ENCODE measurements at regions not wholly inside any gene's neighbourhood (a gene's known extent, or its start where the extent isn't known, plus 50 kb on each side); places are given as distances from the start of the nearest gene placed in this dataset.

- DNase-seq (ENCODE audit: low read depth): no peak
Observed at GRCh38 chr18:72089432-72089831, 454.7 kb downstream of the CBLN2 start.

GRCh38 chr18:72086421-72086820, 457.7 kb downstream of the CBLN2 start:
- DNase-seq (ENCODE audit: low read depth): peak; percentile 46

GRCh38 chr18:72075040-72075439, 469.1 kb downstream of the CBLN2 start:
- peak; percentile 76 for DNase-seq (ENCODE audit: low read depth)

- DNase-seq (ENCODE audit: low read depth): no peak
Observed at GRCh38 chr18:72063001-72063400, 481.1 kb downstream of the CBLN2 start.

- no peak for DNase-seq (ENCODE audit: low read depth)
Observed at GRCh38 chr18:72058851-72059250, 485.3 kb downstream of the CBLN2 start.

- no peak for DNase-seq (ENCODE audit: low read depth)
Observed at GRCh38 chr18:72056171-72056570, 488.0 kb downstream of the CBLN2 start.

GRCh38 chr18:72041313-72042032, 502.7 kb downstream of the CBLN2 start:
- no peak for DNase-seq (ENCODE audit: low read depth)

GRCh38 chr18:72013427-72013850, 530.7 kb downstream of the CBLN2 start:
- DNase-seq (ENCODE audit: low read depth): peak; percentile 13

- DNase-seq (ENCODE audit: low read depth): no peak
Observed at GRCh38 chr18:71998547-71999097, 545.5 kb downstream of the CBLN2 start.

- DNase-seq (ENCODE audit: low read depth): peak; percentile 11
Observed at GRCh38 chr18:71995904-71996465, 548.2 kb downstream of the CBLN2 start.

- no peak for DNase-seq (ENCODE audit: low read depth)
Observed at GRCh38 chr18:71994273-71994672, 549.9 kb downstream of the CBLN2 start.

GRCh38 chr18:71989616-71990015, 554.5 kb downstream of the CBLN2 start:
- no peak for DNase-seq (ENCODE audit: low read depth)

- DNase-seq (ENCODE audit: low read depth): peak; percentile 16
Observed at GRCh38 chr18:71986351-71987050, 557.6 kb downstream of the CBLN2 start.

- DNase-seq (ENCODE audit: low read depth): no peak
Observed at GRCh38 chr18:71976744-71977143, 567.4 kb downstream of the CBLN2 start.

GRCh38 chr18:71966791-71967190, 577.4 kb downstream of the CBLN2 start:
- no peak for DNase-seq (ENCODE audit: low read depth)

GRCh38 chr18:71958605-71959004, 585.5 kb downstream of the CBLN2 start:
- no peak for DNase-seq (ENCODE audit: low read depth)

GRCh38 chr18:71951001-71951400, 593.1 kb downstream of the CBLN2 start:
- no peak for DNase-seq (ENCODE audit: low read depth)

GRCh38 chr18:71942433-71942832, 601.7 kb downstream of the CBLN2 start:
- DNase-seq (ENCODE audit: low read depth): no peak

- DNase-seq (ENCODE audit: low read depth): no peak
Observed at GRCh38 chr18:71939483-71939882, 604.7 kb downstream of the CBLN2 start.

GRCh38 chr18:71936744-71937143, 607.4 kb downstream of the CBLN2 start:
- no peak for DNase-seq (ENCODE audit: low read depth)

GRCh38 chr18:71919211-71919610, 624.9 kb downstream of the CBLN2 start:
- no peak for DNase-seq (ENCODE audit: low read depth)

- DNase-seq (ENCODE audit: low read depth): no peak
Observed at GRCh38 chr18:71913641-71914040, 630.5 kb downstream of the CBLN2 start.

GRCh38 chr18:71902482-71902881, 641.7 kb downstream of the CBLN2 start:
- DNase-seq (ENCODE audit: low read depth): no peak
